Breast epithelium (tissue), 3 donors: ENCODE measurements at regions not wholly inside any gene's neighbourhood (a gene's known extent, or its start where the extent isn't known, plus 50 kb on each side); places are given as distances from the start of the nearest gene placed in this dataset.

ENCODE experiments used
- CTCF ChIP-seq, 3 donors: fragments of 450-650 bp; IDR thresholded peaks; one replicate each; pipeline ENCODE4 v1.5.1; 2016 to 2017; ENCODE audit warnings: antibody characterized with exemption in 3 of 3, mild to moderate bottlenecking in 3 of 3, moderate library complexity in 3 of 3
- POLR2A ChIP-seq: fragments of 450-650 bp; IDR thresholded peaks from one replicate; pipeline ENCODE4 v1.6.1; 2016; ENCODE audit warnings: antibody characterized with exemption, mild to moderate bottlenecking, moderate library complexity
- POLR2AphosphoS5 ChIP-seq, 3 donors: sonication (generic); formaldehyde crosslinking; IDR thresholded peaks; one replicate each; pipeline ENCODE4 v1.6.1; 2017; ENCODE audit warnings: antibody characterized with exemption in 3 of 3

DNA sequence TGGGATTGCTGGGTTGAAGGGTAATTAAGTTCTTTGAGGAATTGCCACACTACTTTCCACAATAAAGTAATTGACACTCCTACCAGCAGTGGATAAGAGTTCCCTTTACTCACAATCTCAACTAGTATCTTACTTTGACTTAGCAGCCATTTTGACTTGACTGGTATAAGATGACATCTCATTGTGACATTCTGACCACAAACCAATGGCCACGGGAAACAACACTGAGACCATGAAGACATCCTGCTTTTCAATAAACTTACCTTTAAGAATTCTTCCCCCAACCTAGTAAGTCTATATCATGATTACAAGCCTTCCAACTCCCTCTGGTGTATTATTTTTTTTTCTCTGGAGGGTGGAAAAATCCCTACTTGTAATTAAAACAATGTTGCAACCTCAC, 66.9 kb upstream of the WDR1 start:
- TF ChIP-seq POLR2AphosphoS5 (IDR thresholded peaks at IDR 0.05) (no peak), CTCF (IDR thresholded peaks at IDR 0.05) (no peak), POLR2A (no peak)
